HG02870 (cell line): ENCODE measurements at regions not wholly inside any gene's neighbourhood (a gene's known extent, or its start where the extent isn't known, plus 50 kb on each side); places are given as distances from the start of the nearest gene placed in this dataset.
"Not testable (repeated sequence)": the region's sequence is repeated elsewhere in the genome, so short reads cannot be mapped to it uniquely, and the experiment has no call there.

Experiments used
- ATAC-seq: cut with Tn5 transposase; IDR thresholded peaks from one replicate; pipeline ENCODE4 v1.9.1; 2021; ENCODE audit warnings: mild to moderate bottlenecking, moderate library complexity; ENCODE audit not compliant: unreplicated experiment

- ATAC-seq: no peak
Observed at GRCh38 chr18:55996717-55997116, 408.7 kb upstream of the TCF4 start.

GRCh38 chr18:55990186-55990585 is 402.2 kb upstream of the TCF4 start:
- ATAC-seq: no peak

GRCh38 chr18:55988537-55988936 is 400.5 kb upstream of the TCF4 start:
- no peak for ATAC-seq

GRCh38 chr18:55983433-55983832 is 395.4 kb upstream of the TCF4 start:
- no peak for ATAC-seq

- no peak for ATAC-seq
Observed at GRCh38 chr18:55982992-55983391, 395.0 kb upstream of the TCF4 start.

GRCh38 chr18:55981712-55982475 is 393.9 kb upstream of the TCF4 start:
- ATAC-seq: no peak

- no peak for ATAC-seq
Observed at GRCh38 chr18:55974521-55974920, 386.5 kb upstream of the TCF4 start.

GRCh38 chr18:55968550-55968949 is 380.6 kb upstream of the TCF4 start:
- ATAC-seq: no peak

GRCh38 chr18:55967019-55967418 is 379.0 kb upstream of the TCF4 start:
- ATAC-seq: peak; percentile 71

GRCh38 chr18:55964171-55964570 is 376.2 kb upstream of the TCF4 start:
- no peak for ATAC-seq

- no peak for ATAC-seq
Observed at GRCh38 chr18:55953326-55953725, 365.3 kb upstream of the TCF4 start.

- not testable (repeated sequence) for ATAC-seq
Observed at GRCh38 chr18:55951738-55952137, 363.7 kb upstream of the TCF4 start.

- ATAC-seq: no peak
Observed at GRCh38 chr18:55950379-55951166, 362.6 kb upstream of the TCF4 start.

- no peak for ATAC-seq
Observed at GRCh38 chr18:55934821-55935220, 346.8 kb upstream of the TCF4 start.

- ATAC-seq: no peak
Observed at GRCh38 chr18:55932675-55933074, 344.7 kb upstream of the TCF4 start.

GRCh38 chr18:55927831-55928230 is 339.8 kb upstream of the TCF4 start:
- no peak for ATAC-seq

- no peak for ATAC-seq
Observed at GRCh38 chr18:55925772-55926171, 337.8 kb upstream of the TCF4 start.

GRCh38 chr18:55920063-55920462 is 332.1 kb upstream of the TCF4 start:
- ATAC-seq: no peak

GRCh38 chr18:55918444-55918843 is 330.5 kb upstream of the TCF4 start:
- no peak for ATAC-seq

- ATAC-seq: no peak
Observed at GRCh38 chr18:55912919-55913318, 324.9 kb upstream of the TCF4 start.

GRCh38 chr18:55912071-55912470 is 324.1 kb upstream of the TCF4 start:
- ATAC-seq: no peak

- ATAC-seq: peak; percentile 53
Observed at GRCh38 chr18:55910296-55910695, 322.3 kb upstream of the TCF4 start.
